ENCODE measurements at regions not wholly inside any gene's neighbourhood (a gene's known extent, or its start where the extent isn't known, plus 50 kb on each side); places are given as distances from the start of the nearest gene placed in this dataset.

- H3K36me3 Mint-ChIP-seq (ENCODE audit: insufficient read depth, unreplicated experiment), result no peaks in the 10 kb centered on the region
- no peak overlapping the region for H3K27ac Mint-ChIP-seq (ENCODE audit: low read depth, unreplicated experiment)
- CTCF ChIA-PET, result no interaction called here
- DNase-seq (ENCODE audit: unreplicated experiment), result no peak
- intact Hi-C loops (cut with micrococcal nuclease), result no loop called here
- POLR2A ChIA-PET, result no interaction called here
- BruUV-seq (replicated peaks), result no TSS peak
- no peak overlapping the region for H3K4me3 Mint-ChIP-seq (ENCODE audit: unreplicated experiment)
- H3K4me1 Mint-ChIP-seq (ENCODE audit: insufficient read depth, unreplicated experiment), result no peaks in the 10 kb centered on the region
- no peak for TF ChIP-seq CTCF (IDR thresholded peaks at IDR 0.05; ENCODE audit: unreplicated experiment)
- no peaks in the 10 kb centered on the region for H3K27me3 Mint-ChIP-seq (ENCODE audit: insufficient read depth, unreplicated experiment)
- H3K9me3 Mint-ChIP-seq (ENCODE audit: unreplicated experiment), result peaks cover 4% of the 10 kb centered on the region
Observed at GRCh38 chr14:101111620-101112290, 208.2 kb upstream of the RTL1 start.

GRCh38 chr14:101112351-101113107 is 209.0 kb upstream of the RTL1 start:
- H3K27ac Mint-ChIP-seq (ENCODE audit: low read depth, unreplicated experiment), result no peak overlapping the region
- no peaks in the 10 kb centered on the region for H3K4me1 Mint-ChIP-seq (ENCODE audit: insufficient read depth, unreplicated experiment)
- H3K4me3 Mint-ChIP-seq (ENCODE audit: unreplicated experiment), result no peak overlapping the region
- no TSS peak for BruUV-seq (replicated peaks)
- intact Hi-C loops (cut with micrococcal nuclease), result no loop called here
- ChIA-PET POLR2A (no interaction called here), CTCF (no interaction called here)
- H3K9me3 Mint-ChIP-seq (ENCODE audit: unreplicated experiment), result peaks cover 4% of the 10 kb centered on the region
- TF ChIP-seq CTCF (IDR thresholded peaks at IDR 0.05; ENCODE audit: unreplicated experiment), result no peak
- peaks cover 7% of the 10 kb centered on the region for H3K27me3 Mint-ChIP-seq (ENCODE audit: insufficient read depth, unreplicated experiment)
- DNase-seq (ENCODE audit: unreplicated experiment), result no peak
- no peaks in the 10 kb centered on the region for H3K36me3 Mint-ChIP-seq (ENCODE audit: insufficient read depth, unreplicated experiment)

GRCh38 chr14:101113108-101113612 is 209.6 kb upstream of the RTL1 start:
- intact Hi-C loops (cut with micrococcal nuclease), result no loop called here
- H3K27me3 Mint-ChIP-seq (ENCODE audit: insufficient read depth, unreplicated experiment), result peaks cover 13% of the 10 kb centered on the region

More at GRCh38 chr14:101113108-101113612, 209.6 kb upstream of the RTL1 start:
- BruUV-seq (replicated peaks), result no TSS peak
- no peak overlapping the region for H3K27ac Mint-ChIP-seq (ENCODE audit: low read depth, unreplicated experiment)
- no peak overlapping the region for H3K4me3 Mint-ChIP-seq (ENCODE audit: unreplicated experiment)
- peaks cover 10% of the 10 kb centered on the region for H3K9me3 Mint-ChIP-seq (ENCODE audit: unreplicated experiment)
- POLR2A ChIA-PET, result no interaction called here
- H3K36me3 Mint-ChIP-seq (ENCODE audit: insufficient read depth, unreplicated experiment), result no peaks in the 10 kb centered on the region
- no peaks in the 10 kb centered on the region for H3K4me1 Mint-ChIP-seq (ENCODE audit: insufficient read depth, unreplicated experiment)
- no peak for DNase-seq (ENCODE audit: unreplicated experiment)
- CTCF ChIA-PET, result interaction anchor here (0.5 kb wide), 1 partner anchor 19 kb away, joined by 3 read pairs; no protein-coding TSS in a partner anchor
- TF ChIP-seq CTCF (IDR thresholded peaks at IDR 0.05; ENCODE audit: unreplicated experiment), result no peak
